ENCODE measurements at regions not wholly inside any gene's neighbourhood (a gene's known extent, or its start where the extent isn't known, plus 50 kb on each side); places are given as distances from the start of the nearest gene placed in this dataset.

DNA sequence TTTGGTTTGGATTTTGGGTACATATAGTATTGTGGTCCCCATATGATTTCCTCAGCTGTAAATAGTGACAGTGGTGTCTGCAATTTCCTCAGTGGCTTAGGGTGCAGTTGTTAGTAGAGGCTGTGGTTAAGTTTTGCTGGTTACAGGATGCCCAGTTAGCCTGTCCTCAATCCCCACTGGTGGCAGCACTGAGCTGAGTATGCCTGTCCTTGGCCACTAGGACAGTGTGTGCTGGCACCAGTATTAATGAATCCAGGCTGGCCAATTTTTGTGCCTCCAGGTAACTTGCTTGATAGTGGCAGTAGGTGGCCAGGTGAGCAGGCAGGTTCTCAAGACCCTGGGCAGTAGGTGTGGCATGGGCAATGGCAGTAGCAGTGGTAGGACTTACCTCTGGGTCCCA is 973.1 kb downstream of the TMEM182 start:
- TF ChIP-seq, protein P1, sequence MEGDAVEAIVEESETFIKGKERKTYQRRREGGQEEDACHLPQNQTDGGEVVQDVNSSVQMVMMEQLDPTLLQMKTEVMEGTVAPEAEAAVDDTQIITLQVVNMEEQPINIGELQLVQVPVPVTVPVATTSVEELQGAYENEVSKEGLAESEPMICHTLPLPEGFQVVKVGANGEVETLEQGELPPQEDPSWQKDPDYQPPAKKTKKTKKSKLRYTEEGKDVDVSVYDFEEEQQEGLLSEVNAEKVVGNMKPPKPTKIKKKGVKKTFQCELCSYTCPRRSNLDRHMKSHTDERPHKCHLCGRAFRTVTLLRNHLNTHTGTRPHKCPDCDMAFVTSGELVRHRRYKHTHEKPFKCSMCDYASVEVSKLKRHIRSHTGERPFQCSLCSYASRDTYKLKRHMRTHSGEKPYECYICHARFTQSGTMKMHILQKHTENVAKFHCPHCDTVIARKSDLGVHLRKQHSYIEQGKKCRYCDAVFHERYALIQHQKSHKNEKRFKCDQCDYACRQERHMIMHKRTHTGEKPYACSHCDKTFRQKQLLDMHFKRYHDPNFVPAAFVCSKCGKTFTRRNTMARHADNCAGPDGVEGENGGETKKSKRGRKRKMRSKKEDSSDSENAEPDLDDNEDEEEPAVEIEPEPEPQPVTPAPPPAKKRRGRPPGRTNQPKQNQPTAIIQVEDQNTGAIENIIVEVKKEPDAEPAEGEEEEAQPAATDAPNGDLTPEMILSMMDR (IDR thresholded peaks at IDR 0.05) = no peak
- no peak for TF ChIP-seq POLR2A (IDR thresholded peaks at IDR 0.05)
